Coronary artery (tissue), 2 donors: ENCODE measurements at regions not wholly inside any gene's neighbourhood (a gene's known extent, or its start where the extent isn't known, plus 50 kb on each side); places are given as distances from the start of the nearest gene placed in this dataset.

Experiments
- DNase-seq: peaks from one replicate; pipeline ENCODE4 v3.0.0-alpha.2; 2017; ENCODE audit warnings: low spot score
- H3K27ac ChIP-seq, 2 donors: fragments of 200-600 bp; sonication (generic); one replicate each; pipeline ENCODE4 v1.5.1; 2016 to 2019
- H3K4me3 ChIP-seq: fragments of 200-600 bp; sonication (generic); 2 replicates; pipeline ENCODE4 v1.5.1; 2016; ENCODE audit warnings: mild to moderate bottlenecking, moderate library complexity
- TF ChIP-seq, protein P1 (sequence below): fragments of 200-600 bp; sonication (generic); IDR thresholded peaks from one replicate; pipeline ENCODE4 v1.5.1; 2019; ENCODE audit warnings: antibody characterized with exemption

DNA sequence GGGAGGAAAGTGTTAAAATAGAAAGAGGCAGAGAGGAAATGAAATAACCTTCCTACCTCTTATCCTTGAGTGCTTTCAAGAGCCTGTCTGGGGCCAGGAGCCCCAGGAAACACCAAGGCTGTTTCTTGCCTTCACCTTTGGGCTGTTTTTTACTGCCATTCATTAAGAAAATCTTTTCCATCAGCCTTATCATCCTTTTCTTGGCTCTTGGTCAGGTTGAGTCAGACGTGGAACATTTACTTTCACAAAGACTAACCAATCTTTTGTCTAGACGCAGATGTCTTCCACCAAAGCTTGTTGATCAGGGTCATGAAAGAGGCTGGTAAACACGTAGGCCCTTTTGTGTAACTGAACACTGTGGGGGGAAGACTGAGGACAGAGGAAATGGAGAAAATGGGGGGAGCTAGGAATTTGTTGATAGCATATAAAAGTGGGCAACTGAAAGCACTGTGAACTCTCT lies 151.0 kb upstream of the THBS1 start:
- DNase-seq, result no peak
- Histone ChIP-seq H3K4me3 (no peak overlapping the region), H3K27ac (no peak overlapping the region)
- TF ChIP-seq, protein P1, sequence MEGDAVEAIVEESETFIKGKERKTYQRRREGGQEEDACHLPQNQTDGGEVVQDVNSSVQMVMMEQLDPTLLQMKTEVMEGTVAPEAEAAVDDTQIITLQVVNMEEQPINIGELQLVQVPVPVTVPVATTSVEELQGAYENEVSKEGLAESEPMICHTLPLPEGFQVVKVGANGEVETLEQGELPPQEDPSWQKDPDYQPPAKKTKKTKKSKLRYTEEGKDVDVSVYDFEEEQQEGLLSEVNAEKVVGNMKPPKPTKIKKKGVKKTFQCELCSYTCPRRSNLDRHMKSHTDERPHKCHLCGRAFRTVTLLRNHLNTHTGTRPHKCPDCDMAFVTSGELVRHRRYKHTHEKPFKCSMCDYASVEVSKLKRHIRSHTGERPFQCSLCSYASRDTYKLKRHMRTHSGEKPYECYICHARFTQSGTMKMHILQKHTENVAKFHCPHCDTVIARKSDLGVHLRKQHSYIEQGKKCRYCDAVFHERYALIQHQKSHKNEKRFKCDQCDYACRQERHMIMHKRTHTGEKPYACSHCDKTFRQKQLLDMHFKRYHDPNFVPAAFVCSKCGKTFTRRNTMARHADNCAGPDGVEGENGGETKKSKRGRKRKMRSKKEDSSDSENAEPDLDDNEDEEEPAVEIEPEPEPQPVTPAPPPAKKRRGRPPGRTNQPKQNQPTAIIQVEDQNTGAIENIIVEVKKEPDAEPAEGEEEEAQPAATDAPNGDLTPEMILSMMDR, result no peak

DNA sequence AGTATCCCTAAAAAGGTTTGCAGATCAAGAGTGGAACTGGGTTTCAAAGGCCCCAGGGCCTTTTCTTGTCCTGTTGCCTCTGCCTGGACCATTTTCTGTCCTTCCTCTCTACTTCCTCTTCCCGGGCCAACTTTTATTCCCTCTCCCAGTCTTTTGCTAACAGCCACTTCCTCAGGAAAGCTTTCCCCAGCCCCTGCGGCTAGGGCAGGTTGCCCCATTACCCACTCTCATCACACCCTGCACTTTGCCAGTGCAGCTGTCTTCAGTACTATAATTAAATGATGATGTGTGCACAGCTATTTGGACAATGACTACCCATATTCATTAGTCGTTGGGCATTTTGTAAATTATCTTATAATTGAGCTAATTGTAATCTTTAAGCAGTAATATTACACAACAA lies 150.5 kb upstream of the THBS1 start:
- no peak overlapping the region for H3K4me3 ChIP-seq
- no peak for DNase-seq
- H3K27ac ChIP-seq, result no peak overlapping the region
- TF ChIP-seq, protein P1, result no peak

DNA sequence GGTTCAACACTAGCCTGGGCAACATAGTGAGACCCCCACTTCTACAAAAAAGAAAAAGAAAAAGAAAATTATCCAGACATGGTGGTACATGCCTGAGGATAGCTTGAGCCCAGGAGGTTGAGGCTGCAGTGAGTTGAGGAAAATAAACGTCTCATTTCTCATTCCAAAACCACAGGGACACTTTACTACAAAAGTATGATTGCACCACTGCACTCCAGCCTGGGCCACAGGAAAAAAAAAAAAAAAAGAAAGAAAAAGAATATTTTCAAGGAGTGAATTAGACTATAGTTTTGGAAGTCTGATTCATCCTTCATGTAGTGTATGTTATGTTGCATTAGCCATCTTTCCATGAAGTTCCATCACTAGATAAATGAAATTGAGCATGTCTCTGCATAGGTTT lies 149.5 kb upstream of the THBS1 start:
- TF ChIP-seq, protein P1, result no peak
- Histone ChIP-seq H3K4me3 (no peak overlapping the region), H3K27ac (peak overlapping the region in 1 of 2 donors; percentile 14)
- DNase-seq, result no peak

DNA sequence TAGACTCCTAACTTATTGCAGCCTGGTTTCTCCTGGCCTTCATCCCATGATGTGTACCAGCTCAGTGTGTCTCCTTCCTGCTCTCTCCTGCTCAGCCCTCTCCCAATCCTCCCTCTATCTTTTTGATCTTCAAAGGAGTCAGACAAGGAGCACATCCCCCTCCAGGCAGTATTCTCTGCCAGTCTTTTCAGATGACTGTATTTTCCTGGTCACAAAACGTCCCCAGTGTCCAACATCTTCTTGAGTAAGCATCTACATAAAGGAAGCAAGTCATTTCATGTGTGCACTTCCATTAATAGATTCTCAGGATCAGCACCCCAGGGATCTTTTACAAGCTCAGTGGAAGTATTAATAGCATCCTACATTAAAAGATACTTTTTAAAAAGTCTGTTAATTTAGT lies 148.9 kb upstream of the THBS1 start:
- H3K4me3 ChIP-seq, result no peak overlapping the region
- TF ChIP-seq, protein P1, result no peak
- H3K27ac ChIP-seq, result peak overlapping the region in 1 of 2 donors; percentile 14
- no peak for DNase-seq

DNA sequence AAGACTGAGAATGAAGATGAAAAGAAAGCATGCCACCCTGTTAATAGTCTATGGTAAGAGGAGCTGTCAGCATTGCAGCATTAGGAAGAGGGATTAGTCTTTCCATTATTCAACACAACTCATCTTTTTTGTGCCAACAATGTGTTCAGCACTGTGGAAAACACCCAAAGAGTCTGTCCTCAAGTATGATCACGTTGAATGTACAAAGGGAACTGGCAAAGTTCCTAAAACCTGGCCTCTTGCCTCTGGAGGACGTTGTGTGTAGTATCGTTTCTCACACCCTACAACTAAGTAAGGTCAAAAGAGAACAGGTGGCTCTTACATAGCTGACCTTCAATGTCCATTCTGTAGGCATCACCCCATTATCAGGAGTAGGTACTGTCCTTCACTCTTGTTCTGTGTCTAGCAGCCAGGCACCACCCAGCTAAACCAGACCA lies 147.9 kb upstream of the THBS1 start:
- DNase-seq, result no peak
- peak overlapping the region in 1 of 2 donors; percentile 56 for H3K27ac ChIP-seq
- TF ChIP-seq, protein P1, result no peak
- H3K4me3 ChIP-seq, result no peak overlapping the region

DNA sequence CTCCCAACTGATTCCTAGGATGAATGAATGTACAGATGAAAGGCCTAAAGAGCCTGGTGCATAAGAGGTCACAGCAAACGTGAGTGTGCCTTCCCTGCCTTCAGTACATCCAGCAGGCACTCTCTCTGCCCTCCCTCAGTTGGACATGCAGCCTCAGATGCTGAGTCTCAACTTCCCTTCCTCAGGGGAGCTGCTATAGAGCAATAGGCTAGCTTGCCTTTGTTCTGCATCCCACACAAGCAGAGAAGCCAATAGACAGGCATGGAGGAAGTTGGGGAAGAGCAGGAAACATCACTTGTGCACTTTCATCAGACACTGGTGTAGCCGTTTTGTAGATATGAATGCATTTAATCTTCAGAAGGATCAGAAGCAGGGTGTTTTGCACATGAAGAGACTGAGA lies 147.5 kb upstream of the THBS1 start:
- TF ChIP-seq, protein P1, result no peak
- no peak for DNase-seq
- H3K4me3 ChIP-seq, result no peak overlapping the region
- peak overlapping the region in 1 of 2 donors; percentile 56 for H3K27ac ChIP-seq

DNA sequence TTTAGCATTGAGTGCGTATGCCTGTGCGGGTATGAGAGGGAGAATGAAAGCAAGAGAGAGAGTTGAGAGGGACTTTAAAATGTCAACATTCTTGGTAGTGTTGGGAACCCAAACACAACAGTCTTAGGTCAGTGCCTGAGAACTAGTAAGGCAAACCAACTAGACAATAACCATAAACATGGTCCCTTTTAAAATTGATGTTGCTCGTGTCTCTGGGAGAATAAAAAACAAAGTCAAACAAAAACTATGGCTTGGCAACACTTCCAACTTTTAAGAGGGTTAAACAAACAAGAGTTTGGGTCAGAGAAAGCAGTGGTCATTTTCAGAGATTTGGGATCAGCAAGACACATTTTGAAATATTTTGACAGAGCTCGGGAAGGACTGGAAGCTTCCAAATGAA lies 146.7 kb upstream of the THBS1 start:
- TF ChIP-seq, protein P1, result no peak
- Histone ChIP-seq H3K27ac (peak overlapping the region; percentile 46 to 56), H3K4me3 (no peak overlapping the region)
- no peak for DNase-seq
